Aorta (tissue), 5 donors: ENCODE measurements at regions not wholly inside any gene's neighbourhood (a gene's known extent, or its start where the extent isn't known, plus 50 kb on each side); places are given as distances from the start of the nearest gene placed in this dataset.
A peak's percentile ranks its signal among the peaks of the same experiment; 100 is the strongest.

Experiments
- ATAC-seq: fragments of 200-7000 bp; cut with Tn5 transposase; one replicate; pipeline ENCODE4 v1.9.1; 2022; ENCODE audit warnings: moderate library complexity; ENCODE audit not compliant: low FRiP score
- DNase-seq, 2 donors: peaks; one replicate each; pipeline ENCODE4 v3.0.0-alpha.2; 2020
- H3K27ac ChIP-seq, 2 donors: one replicate each; pipeline ENCODE4 v1.5.1; 2013; ENCODE audit warnings: low read length in 2 of 2, mild to moderate bottlenecking in 2 of 2, moderate library complexity in 2 of 2, control low read depth in 1 of 2, inconsistent platforms in 1 of 2, low read depth in 1 of 2
- H3K27me3 ChIP-seq, 2 donors: one replicate each; pipeline ENCODE4 v1.6.1; 2013; ENCODE audit warnings: control low read depth in 1 of 2, low read length in 1 of 2, mild to moderate bottlenecking in 1 of 2, moderate library complexity in 1 of 2; ENCODE audit not compliant: insufficient read depth in 2 of 2, control insufficient read depth in 1 of 2
- H3K36me3 ChIP-seq, 2 donors: one replicate each; pipeline ENCODE4 v1.6.1; 2013; ENCODE audit warnings: control low read depth in 1 of 2, low read length in 1 of 2, mild to moderate bottlenecking in 1 of 2; ENCODE audit not compliant: insufficient read depth in 2 of 2, control insufficient read depth in 1 of 2
- H3K4me1 ChIP-seq, 2 donors: one replicate each; pipeline ENCODE4 v1.6.1; 2013; ENCODE audit warnings: low read length in 2 of 2, control low read depth in 1 of 2, mild to moderate bottlenecking in 1 of 2, moderate library complexity in 1 of 2; ENCODE audit not compliant: insufficient read depth in 2 of 2, control insufficient read depth in 1 of 2
- H3K4me3 ChIP-seq, 2 donors: one replicate each; pipeline ENCODE4 v1.5.1; 2013; ENCODE audit warnings: low read length in 2 of 2, control low read depth in 1 of 2, mild to moderate bottlenecking in 1 of 2
- H3K9me3 ChIP-seq: one replicate; pipeline ENCODE4 v1.6.1; 2013; ENCODE audit warnings: mild to moderate bottlenecking, low read length; ENCODE audit not compliant: control insufficient read depth
- WGBS, 2 donors: extraction: QIAGEN DNeasy Blood & Tissue Kit; methylation state at CpG; one replicate each; pipeline ENCODE4 v1.1.7; 2013; 5-methylcytosine and 5-hydroxymethylcytosine counted together
- intact Hi-C, 2 donors: fragments of 100-400 bp; cut with DNase I; formaldehyde crosslinking; loops; one replicate each; pipeline versions ENCODE4 v1.14.2 to v1.15.0; 2022
- donor health status: healthy with polysubstance abuse.
- donor health status: Bipolar disorder and iron deficiency.
- donor health status: DM: no; HTN: no; CAD: no.
- donor health status: DM: no; HTN: no; CAD: no.
- donor health status: DM: yes; HTN: yes; CAD: no.

- no peaks in the 10 kb centered on the region for H3K4me1 ChIP-seq
- no peaks in the 10 kb centered on the region for H3K9me3 ChIP-seq
- no peaks in the 10 kb centered on the region for H3K27me3 ChIP-seq
- no peaks in the 10 kb centered on the region for H3K36me3 ChIP-seq
- H3K27ac ChIP-seq, result no peak overlapping the region
- ATAC-seq (no peak), DNase-seq (no peak)
- H3K4me3 ChIP-seq, result no peak overlapping the region
- WGBS, 2 donors, result 91 to 95% methylated on average over 3 of the region's 3 CpGs
- intact Hi-C loops, result no loop called here
These were observed 114.2 kb downstream of the DDX1 start for GRCh38 chr2:15705839-15706386.

GRCh38 chr2:15706424-15706823 is 114.8 kb downstream of the DDX1 start:
- no peaks in the 10 kb centered on the region for H3K27me3 ChIP-seq
- no peak overlapping the region for H3K27ac ChIP-seq
- no peaks in the 10 kb centered on the region for H3K4me1 ChIP-seq
- ATAC-seq, result no peak
- H3K4me3 ChIP-seq, result no peak overlapping the region
- H3K36me3 ChIP-seq, result no peaks in the 10 kb centered on the region
- intact Hi-C loops, result no loop called here
- no peaks in the 10 kb centered on the region for H3K9me3 ChIP-seq
- no peak for DNase-seq

GRCh38 chr2:15706986-15707632 is 115.4 kb downstream of the DDX1 start:
- no peak overlapping the region for H3K4me3 ChIP-seq
- no peaks in the 10 kb centered on the region for H3K9me3 ChIP-seq
- no peak overlapping the region for H3K27ac ChIP-seq
- WGBS, 2 donors, result 93 to 94% methylated on average over 7 of the region's 7 CpGs
- H3K36me3 ChIP-seq, result no peaks in the 10 kb centered on the region
- intact Hi-C loops, result no loop called here
- ATAC-seq (no peak), DNase-seq (no peak)
- H3K4me1 ChIP-seq, result no peaks in the 10 kb centered on the region
- no peaks in the 10 kb centered on the region for H3K27me3 ChIP-seq

GRCh38 chr2:15708161-15708560 is 116.5 kb downstream of the DDX1 start:
- H3K4me1 ChIP-seq, result no peaks in the 10 kb centered on the region
- intact Hi-C loops, result no loop called here
- no peak overlapping the region for H3K27ac ChIP-seq
- no peaks in the 10 kb centered on the region for H3K27me3 ChIP-seq
- H3K36me3 ChIP-seq, result no peaks in the 10 kb centered on the region
- no peak overlapping the region for H3K4me3 ChIP-seq
- DNase-seq (no peak), ATAC-seq (no peak)
- WGBS, 2 donors, result 89 to 91% methylated on average over 5 of the region's 5 CpGs
- H3K9me3 ChIP-seq, result no peaks in the 10 kb centered on the region

GRCh38 chr2:15708865-15709820 is 117.5 kb downstream of the DDX1 start:
- Histone ChIP-seq H3K27me3 (no peaks in the 10 kb centered on the region), H3K27ac (no peak overlapping the region), H3K4me1 (no peaks in the 10 kb centered on the region), H3K36me3 (no peaks in the 10 kb centered on the region), H3K9me3 (no peaks in the 10 kb centered on the region), H3K4me3 (no peak overlapping the region)
- ATAC-seq (no peak), DNase-seq (peak in 1 of 2 donors; percentile 4)
- WGBS, 2 donors, result 62 to 69% methylated on average over 11 of the region's 11 CpGs
- intact Hi-C loops, result no loop called here

GRCh38 chr2:15711126-15711860 is 119.6 kb downstream of the DDX1 start:
- Histone ChIP-seq H3K4me1 (no peaks in the 10 kb centered on the region), H3K27ac (no peak overlapping the region), H3K9me3 (no peaks in the 10 kb centered on the region), H3K27me3 (no peaks in the 10 kb centered on the region), H3K4me3 (no peak overlapping the region), H3K36me3 (no peaks in the 10 kb centered on the region)
- WGBS, 2 donors, result 89 to 92% methylated on average over 4 of the region's 4 CpGs
- intact Hi-C loops, result no loop called here
- DNase-seq, result no peak
- ATAC-seq, result no peak

GRCh38 chr2:15712551-15713342 is 121.1 kb downstream of the DDX1 start:
- Histone ChIP-seq H3K27me3 (no peaks in the 10 kb centered on the region), H3K9me3 (no peaks in the 10 kb centered on the region), H3K27ac (no peak overlapping the region), H3K4me3 (no peak overlapping the region), H3K36me3 (no peaks in the 10 kb centered on the region), H3K4me1 (no peaks in the 10 kb centered on the region)
- intact Hi-C loops, result no loop called here
- ATAC-seq (no peak), DNase-seq (no peak)
- 78 to 80% methylated on average over 7 of the region's 7 CpGs for WGBS, 2 donors

- intact Hi-C loops, result no loop called here
- ATAC-seq, result no peak
- no peak overlapping the region for H3K4me3 ChIP-seq
- H3K36me3 ChIP-seq, result no peaks in the 10 kb centered on the region
- H3K9me3 ChIP-seq, result no peaks in the 10 kb centered on the region
- 79 to 88% methylated on average over 4 of the region's 4 CpGs for WGBS, 2 donors
- H3K27ac ChIP-seq, result no peak overlapping the region
- no peaks in the 10 kb centered on the region for H3K27me3 ChIP-seq
- DNase-seq, result no peak
- no peaks in the 10 kb centered on the region for H3K4me1 ChIP-seq
These were observed 121.8 kb downstream of the DDX1 start for GRCh38 chr2:15713475-15713874.
